Liver (tissue), 8 donors: ENCODE measurements at regions not wholly inside any gene's neighbourhood (a gene's known extent, or its start where the extent isn't known, plus 50 kb on each side); places are given as distances from the start of the nearest gene placed in this dataset.

Experiments used
- DNase-seq: peaks from one replicate; pipeline ENCODE4 v3.0.0-alpha.2; 2017; ENCODE audit warnings: low spot score
- H3K27ac ChIP-seq, 2 donors: one replicate each; pipeline ENCODE4 v1.7.0; 2013; ENCODE audit warnings: inconsistent platforms in 2 of 2, low read length in 2 of 2, control low read depth in 1 of 2, low read depth in 1 of 2, mild to moderate bottlenecking in 1 of 2
- H3K27me3 ChIP-seq, 4 donors: one replicate each; pipeline versions ENCODE4 v1.6.1 to v1.7.0; 2013; ENCODE audit warnings: low read length in 3 of 4, inconsistent platforms in 1 of 4, mild to moderate bottlenecking in 1 of 4, moderate library complexity in 1 of 4; ENCODE audit not compliant: control insufficient read depth in 4 of 4, insufficient read depth in 4 of 4
- H3K36me3 ChIP-seq, 4 donors: one replicate each; pipeline versions ENCODE4 v1.6.1 to v1.7.0; 2013; ENCODE audit warnings: low read length in 3 of 4, mild to moderate bottlenecking in 3 of 4, low read depth in 1 of 4, moderate library complexity in 1 of 4; ENCODE audit not compliant: control insufficient read depth in 4 of 4, insufficient read depth in 3 of 4
- H3K4me1 ChIP-seq, 4 donors: one replicate each; pipeline versions ENCODE4 v1.6.1 to v1.7.0; 2013; ENCODE audit warnings: low read length in 3 of 4, mild to moderate bottlenecking in 3 of 4, moderate library complexity in 1 of 4; ENCODE audit not compliant: control insufficient read depth in 4 of 4, insufficient read depth in 4 of 4
- H3K4me3 ChIP-seq, 3 donors: one replicate each; pipeline versions ENCODE4 v1.6.1 to v1.7.0; 2013; ENCODE audit warnings: low read length in 3 of 3, control low read depth in 1 of 3, low read depth in 1 of 3, mild to moderate bottlenecking in 1 of 3
- H3K9ac ChIP-seq, 2 donors: one replicate each; pipeline ENCODE4 v1.7.0; 2013; ENCODE audit warnings: low read length in 2 of 2, mild to moderate bottlenecking in 2 of 2, moderate library complexity in 2 of 2, control low read depth in 1 of 2, low read depth in 1 of 2
- H3K9me3 ChIP-seq, 4 donors: one replicate each; pipeline versions ENCODE4 v1.6.1 to v1.7.0; 2013; ENCODE audit warnings: low read length in 3 of 4; ENCODE audit not compliant: control insufficient read depth in 4 of 4
- ATF3 ChIP-seq: IDR thresholded peaks from 2 replicates; pipeline ENCODE4 v1.6.1; 2016; ENCODE audit warnings: antibody characterized with exemption
- CTCF ChIP-seq: fragments of 150-350 bp; IDR thresholded peaks from 2 replicates; pipeline ENCODE4 v1.5.1; 2017; ENCODE audit warnings: improper control_type of control experiment, low read depth, low read length; ENCODE audit not compliant: missing input control
- FOXA1 ChIP-seq: IDR thresholded peaks from 2 replicates; pipeline ENCODE4 v1.6.1; 2016; ENCODE audit warnings: antibody characterized with exemption
- FOXA2 ChIP-seq: IDR thresholded peaks from 2 replicates; pipeline ENCODE4 v1.6.1; 2016; ENCODE audit warnings: antibody characterized with exemption
- GABPA ChIP-seq, 2 donors: IDR thresholded peaks in 1 of 2; conservative IDR thresholded peaks in 1 of 2; 2 replicates each; pipeline ENCODE4 v1.6.1; 2016; ENCODE audit warnings: antibody characterized with exemption in 2 of 2, mild to moderate bottlenecking in 1 of 2, moderate library complexity in 1 of 2
- HNF4A ChIP-seq, 2 donors: conservative IDR thresholded peaks; 2 replicates each; pipeline ENCODE4 v1.6.1; 2016; ENCODE audit warnings: antibody characterized with exemption in 2 of 2, mild to moderate bottlenecking in 2 of 2
- HNF4G ChIP-seq: IDR thresholded peaks from 2 replicates; pipeline ENCODE4 v1.6.1; 2016; ENCODE audit warnings: antibody characterized with exemption
- JUND ChIP-seq, 2 donors: IDR thresholded peaks; 2 replicates each; pipeline ENCODE4 v1.6.1; 2016; ENCODE audit warnings: antibody characterized with exemption in 2 of 2
- MAX ChIP-seq: IDR thresholded peaks from 2 replicates; pipeline ENCODE4 v1.6.1; 2016; ENCODE audit warnings: antibody characterized with exemption
- NR2F2 ChIP-seq: IDR thresholded peaks from 2 replicates; pipeline ENCODE4 v1.6.1; 2016; ENCODE audit warnings: antibody characterized with exemption
- RAD21 ChIP-seq, 2 donors: IDR thresholded peaks; 2 replicates each; pipeline ENCODE4 v1.6.1; 2016; ENCODE audit warnings: antibody characterized with exemption in 2 of 2, mild to moderate bottlenecking in 2 of 2
- REST ChIP-seq: IDR thresholded peaks from 2 replicates; pipeline ENCODE4 v1.6.1; 2016; ENCODE audit warnings: antibody characterized with exemption, mild to moderate bottlenecking
- RXRA ChIP-seq, 2 donors: IDR thresholded peaks; 2 replicates each; pipeline ENCODE4 v1.6.1; 2017 to 2018; ENCODE audit warnings: antibody characterized with exemption in 2 of 2, mild to moderate bottlenecking in 1 of 2
- SP1 ChIP-seq: IDR thresholded peaks from 2 replicates; pipeline ENCODE4 v1.6.1; 2018; ENCODE audit warnings: antibody characterized with exemption, mild to moderate bottlenecking
- TAF1 ChIP-seq: conservative IDR thresholded peaks from 2 replicates; pipeline ENCODE4 v1.6.1; 2016; ENCODE audit warnings: antibody characterized with exemption, mild to moderate bottlenecking
- YY1 ChIP-seq: IDR thresholded peaks from 2 replicates; pipeline ENCODE4 v1.6.1; 2016; ENCODE audit warnings: antibody characterized with exemption, mild to moderate bottlenecking
- ZBTB33 ChIP-seq: IDR thresholded peaks from 2 replicates; pipeline ENCODE4 v1.6.1; 2016; ENCODE audit warnings: antibody characterized with exemption
- WGBS: extraction: QIAGEN DNeasy Blood & Tissue Kit; methylation state at CpG from one replicate; pipeline ENCODE4 v1.1.7; 2013; 5-methylcytosine and 5-hydroxymethylcytosine counted together
- donor health status: healthy.
- donor health status: healthy.
- donor health status: healthy.
- donor health status: healthy.
- donor health status: healthy.

- H3K27ac ChIP-seq: no peak overlapping the region
- H3K4me3 ChIP-seq: no peak overlapping the region
- DNase-seq: no peak
- no peaks in the 10 kb centered on the region for H3K36me3 ChIP-seq
- 89% methylated on average over 6 of the region's 6 CpGs for WGBS
- no peak overlapping the region for H3K9ac ChIP-seq
- TF ChIP-seq MAX: no peak
- no peak for TF ChIP-seq HNF4A (conservative IDR thresholded peaks at IDR 0.05)
- no peak for TF ChIP-seq GABPA (IDR thresholded peaks at IDR 0.05 in 1 of 2, conservative IDR thresholded peaks at IDR 0.05 in 1 of 2)
- no peak for TF ChIP-seq NR2F2
- TF ChIP-seq RXRA (IDR thresholded peaks at IDR 0.05): no peak
- TF ChIP-seq CTCF: no peak
- no peak for TF ChIP-seq ATF3
- no peak for TF ChIP-seq FOXA2
- TF ChIP-seq FOXA1: no peak
- no peak for TF ChIP-seq SP1
- TF ChIP-seq REST: no peak
- TF ChIP-seq YY1: no peak
- no peak for TF ChIP-seq HNF4G
- TF ChIP-seq TAF1: no peak
- TF ChIP-seq ZBTB33: no peak
- no peak for TF ChIP-seq JUND (IDR thresholded peaks at IDR 0.05)
- no peak for TF ChIP-seq RAD21 (IDR thresholded peaks at IDR 0.05)
- peaks cover 0 to 3% (median 0%) of the 10 kb centered on the region in 4 donors for H3K27me3 ChIP-seq
- no peaks in the 10 kb centered on the region for H3K9me3 ChIP-seq
- no peaks in the 10 kb centered on the region for H3K4me1 ChIP-seq
These were observed 115.1 kb downstream of the GYPC start for GRCh38 chr2:126771094-126771493.
